ENCODE measurements at regions not wholly inside any gene's neighbourhood (a gene's known extent, or its start where the extent isn't known, plus 50 kb on each side); places are given as distances from the start of the nearest gene placed in this dataset.
A peak's percentile ranks its signal among the peaks of the same experiment; 100 is the strongest.

DNA sequence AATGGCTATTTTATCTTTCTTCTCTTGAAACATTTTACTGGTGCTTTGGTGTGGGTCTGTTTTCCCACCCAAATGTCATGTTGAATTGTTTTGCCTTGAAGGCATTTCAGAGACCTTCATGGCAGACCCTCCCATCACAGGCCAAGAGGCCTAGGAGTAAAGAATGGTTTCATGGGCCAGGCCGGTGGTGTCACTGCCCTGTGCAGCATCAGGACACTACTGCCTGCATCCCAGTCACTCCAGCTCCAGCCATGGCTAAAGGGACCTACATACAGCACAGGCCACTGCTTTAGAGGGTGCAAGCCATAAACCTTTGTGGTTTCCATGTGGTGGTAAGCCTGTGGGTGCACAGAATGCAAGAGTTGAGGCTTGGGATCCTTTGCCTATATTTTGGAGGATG is 326.9 kb downstream of the SLITRK5 start:
- Histone ChIP-seq H3K4me1 (ENCODE audit: control insufficient read depth, insufficient read depth, low read length) (no peaks in the 10 kb centered on the region), H3K9me3 (ENCODE audit: control insufficient read depth, insufficient read depth, low read depth, low read length) (no peaks in the 10 kb centered on the region), H3K27ac (ENCODE audit: extremely low read depth, low read depth, low read length) (no peak overlapping the region), H3K36me3 (ENCODE audit: control insufficient read depth in 2 of 2, insufficient read depth in 1 of 2, low read length in 2 of 2) (no peaks in the 10 kb centered on the region), H3K4me3 (ENCODE audit: low read depth, low read length) (no peak overlapping the region)
- ChIA-PET POLR2A (no interaction called here), CTCF (no interaction called here)
- TF ChIP-seq ZNF112 (tag by site-specific recombination; IDR thresholded peaks at IDR 0.05) (no peak), ZNF585B (tag by site-specific recombination; IDR thresholded peaks at IDR 0.05) (peak; percentile 58), ZNF530 (tag by site-specific recombination; IDR thresholded peaks at IDR 0.05; ENCODE audit: low read depth) (no peak), ZNF792 (tag by site-specific recombination; IDR thresholded peaks at IDR 0.05) (no peak), ZBTB17 (tag by site-specific recombination; IDR thresholded peaks at IDR 0.05) (no peak), EGR2 (tag by site-specific recombination; IDR thresholded peaks at IDR 0.05; ENCODE audit: low read depth) (no peak)
- TF ChIP-seq, protein P1, sequence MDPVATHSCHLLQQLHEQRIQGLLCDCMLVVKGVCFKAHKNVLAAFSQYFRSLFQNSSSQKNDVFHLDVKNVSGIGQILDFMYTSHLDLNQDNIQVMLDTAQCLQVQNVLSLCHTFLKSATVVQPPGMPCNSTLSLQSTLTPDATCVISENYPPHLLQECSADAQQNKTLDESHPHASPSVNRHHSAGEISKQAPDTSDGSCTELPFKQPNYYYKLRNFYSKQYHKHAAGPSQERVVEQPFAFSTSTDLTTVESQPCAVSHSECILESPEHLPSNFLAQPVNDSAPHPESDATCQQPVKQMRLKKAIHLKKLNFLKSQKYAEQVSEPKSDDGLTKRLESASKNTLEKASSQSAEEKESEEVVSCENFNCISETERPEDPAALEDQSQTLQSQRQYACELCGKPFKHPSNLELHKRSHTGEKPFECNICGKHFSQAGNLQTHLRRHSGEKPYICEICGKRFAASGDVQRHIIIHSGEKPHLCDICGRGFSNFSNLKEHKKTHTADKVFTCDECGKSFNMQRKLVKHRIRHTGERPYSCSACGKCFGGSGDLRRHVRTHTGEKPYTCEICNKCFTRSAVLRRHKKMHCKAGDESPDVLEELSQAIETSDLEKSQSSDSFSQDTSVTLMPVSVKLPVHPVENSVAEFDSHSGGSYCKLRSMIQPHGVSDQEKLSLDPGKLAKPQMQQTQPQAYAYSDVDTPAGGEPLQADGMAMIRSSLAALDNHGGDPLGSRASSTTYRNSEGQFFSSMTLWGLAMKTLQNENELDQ (tag by site-specific recombination; IDR thresholded peaks at IDR 0.05; ENCODE audit: low read depth) = no peak

DNA sequence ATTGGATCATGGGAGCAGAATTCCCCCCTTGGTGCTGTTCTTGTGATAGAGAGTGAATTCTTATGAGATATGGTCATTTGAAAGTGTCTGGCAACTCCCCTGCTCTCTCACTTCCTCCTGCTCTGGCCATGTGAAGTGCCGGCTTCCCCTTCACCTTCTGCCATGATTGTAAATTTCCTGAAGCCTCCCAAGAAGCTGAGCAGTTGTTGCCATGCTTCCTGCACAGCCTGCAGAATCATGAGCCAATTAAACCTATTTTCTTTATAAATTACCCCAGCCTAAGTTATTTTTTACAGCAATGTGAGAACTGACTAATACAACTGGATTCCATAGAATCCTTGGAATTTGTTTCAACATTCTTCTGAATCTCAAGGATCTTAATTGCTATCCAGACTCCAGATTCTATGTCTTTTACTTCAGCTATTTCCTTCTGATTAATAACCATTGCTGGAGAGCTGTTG is 328.1 kb downstream of the SLITRK5 start:
- Histone ChIP-seq H3K9me3 (ENCODE audit: control insufficient read depth, insufficient read depth, low read depth, low read length) (no peaks in the 10 kb centered on the region), H3K4me3 (ENCODE audit: low read depth, low read length) (no peak overlapping the region), H3K36me3 (ENCODE audit: control insufficient read depth in 2 of 2, insufficient read depth in 1 of 2, low read length in 2 of 2) (no peaks in the 10 kb centered on the region), H3K4me1 (ENCODE audit: control insufficient read depth, insufficient read depth, low read length) (no peaks in the 10 kb centered on the region), H3K27ac (ENCODE audit: extremely low read depth, low read depth, low read length) (no peak overlapping the region)
- POLR2A ChIA-PET = no interaction called here
- CTCF ChIA-PET = no interaction called here
- TF ChIP-seq OVOL3 (tag by site-specific recombination; IDR thresholded peaks at IDR 0.05) (no peak), ZSCAN30 (tag by site-specific recombination; IDR thresholded peaks at IDR 0.05) (no peak), ZNF585B (tag by site-specific recombination; IDR thresholded peaks at IDR 0.05) (no peak), TRIM28 (IDR thresholded peaks at IDR 0.05; ENCODE audit: borderline replicate concordance, low read length) (no peak), ZNF311 (tag by site-specific recombination; IDR thresholded peaks at IDR 0.05; ENCODE audit: borderline replicate concordance) (no peak), ZNF146 (tag by site-specific recombination; IDR thresholded peaks at IDR 0.05) (no peak), ZNF76 (tag by site-specific recombination; IDR thresholded peaks at IDR 0.05; ENCODE audit: borderline replicate concordance, low read depth) (no peak), ZBTB21 (tag by site-specific recombination; IDR thresholded peaks at IDR 0.05) (no peak), ZNF302 (tag by site-specific recombination; IDR thresholded peaks at IDR 0.05; ENCODE audit: low read depth) (no peak), HOXD13 (CRISPR knock-in tag; IDR thresholded peaks at IDR 0.05; ENCODE audit: borderline replicate concordance) (no peak), ZNF621 (tag by site-specific recombination; IDR thresholded peaks at IDR 0.05) (no peak), ZNF248 (tag by site-specific recombination; IDR thresholded peaks at IDR 0.05) (no peak)
- TF ChIP-seq, protein P2, sequence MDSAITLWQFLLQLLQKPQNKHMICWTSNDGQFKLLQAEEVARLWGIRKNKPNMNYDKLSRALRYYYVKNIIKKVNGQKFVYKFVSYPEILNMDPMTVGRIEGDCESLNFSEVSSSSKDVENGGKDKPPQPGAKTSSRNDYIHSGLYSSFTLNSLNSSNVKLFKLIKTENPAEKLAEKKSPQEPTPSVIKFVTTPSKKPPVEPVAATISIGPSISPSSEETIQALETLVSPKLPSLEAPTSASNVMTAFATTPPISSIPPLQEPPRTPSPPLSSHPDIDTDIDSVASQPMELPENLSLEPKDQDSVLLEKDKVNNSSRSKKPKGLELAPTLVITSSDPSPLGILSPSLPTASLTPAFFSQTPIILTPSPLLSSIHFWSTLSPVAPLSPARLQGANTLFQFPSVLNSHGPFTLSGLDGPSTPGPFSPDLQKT (IDR thresholded peaks at IDR 0.05; ENCODE audit: borderline replicate concordance, low read depth, low read length) = no peak
- TF ChIP-seq, protein P3, sequence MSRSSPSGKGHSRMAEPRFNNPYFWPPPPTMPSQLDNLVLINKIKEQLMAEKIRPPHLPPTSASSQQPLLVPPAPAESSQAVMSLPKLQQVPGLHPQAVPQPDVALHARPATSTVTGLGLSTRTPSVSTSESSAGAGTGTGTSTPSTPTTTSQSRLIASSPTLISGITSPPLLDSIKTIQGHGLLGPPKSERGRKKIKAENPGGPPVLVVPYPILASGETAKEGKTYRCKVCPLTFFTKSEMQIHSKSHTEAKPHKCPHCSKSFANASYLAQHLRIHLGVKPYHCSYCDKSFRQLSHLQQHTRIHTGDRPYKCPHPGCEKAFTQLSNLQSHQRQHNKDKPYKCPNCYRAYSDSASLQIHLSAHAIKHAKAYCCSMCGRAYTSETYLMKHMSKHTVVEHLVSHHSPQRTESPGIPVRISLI (tag by site-specific recombination; IDR thresholded peaks at IDR 0.05) = no peak
- TF ChIP-seq, protein P4, sequence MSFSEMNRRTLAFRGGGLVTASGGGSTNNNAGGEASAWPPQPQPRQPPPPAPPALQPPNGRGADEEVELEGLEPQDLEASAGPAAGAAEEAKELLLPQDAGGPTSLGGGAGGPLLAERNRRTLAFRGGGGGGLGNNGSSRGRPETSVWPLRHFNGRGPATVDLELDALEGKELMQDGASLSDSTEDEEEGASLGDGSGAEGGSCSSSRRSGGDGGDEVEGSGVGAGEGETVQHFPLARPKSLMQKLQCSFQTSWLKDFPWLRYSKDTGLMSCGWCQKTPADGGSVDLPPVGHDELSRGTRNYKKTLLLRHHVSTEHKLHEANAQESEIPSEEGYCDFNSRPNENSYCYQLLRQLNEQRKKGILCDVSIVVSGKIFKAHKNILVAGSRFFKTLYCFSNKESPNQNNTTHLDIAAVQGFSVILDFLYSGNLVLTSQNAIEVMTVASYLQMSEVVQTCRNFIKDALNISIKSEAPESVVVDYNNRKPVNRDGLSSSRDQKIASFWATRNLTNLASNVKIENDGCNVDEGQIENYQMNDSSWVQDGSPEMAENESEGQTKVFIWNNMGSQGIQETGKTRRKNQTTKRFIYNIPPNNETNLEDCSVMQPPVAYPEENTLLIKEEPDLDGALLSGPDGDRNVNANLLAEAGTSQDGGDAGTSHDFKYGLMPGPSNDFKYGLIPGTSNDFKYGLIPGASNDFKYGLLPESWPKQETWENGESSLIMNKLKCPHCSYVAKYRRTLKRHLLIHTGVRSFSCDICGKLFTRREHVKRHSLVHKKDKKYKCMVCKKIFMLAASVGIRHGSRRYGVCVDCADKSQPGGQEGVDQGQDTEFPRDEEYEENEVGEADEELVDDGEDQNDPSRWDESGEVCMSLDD (tag by site-specific recombination; IDR thresholded peaks at IDR 0.05) = no peak
- TF ChIP-seq, protein P1 (tag by site-specific recombination; IDR thresholded peaks at IDR 0.05; ENCODE audit: low read depth) = no peak
- TF ChIP-seq, protein P5, sequence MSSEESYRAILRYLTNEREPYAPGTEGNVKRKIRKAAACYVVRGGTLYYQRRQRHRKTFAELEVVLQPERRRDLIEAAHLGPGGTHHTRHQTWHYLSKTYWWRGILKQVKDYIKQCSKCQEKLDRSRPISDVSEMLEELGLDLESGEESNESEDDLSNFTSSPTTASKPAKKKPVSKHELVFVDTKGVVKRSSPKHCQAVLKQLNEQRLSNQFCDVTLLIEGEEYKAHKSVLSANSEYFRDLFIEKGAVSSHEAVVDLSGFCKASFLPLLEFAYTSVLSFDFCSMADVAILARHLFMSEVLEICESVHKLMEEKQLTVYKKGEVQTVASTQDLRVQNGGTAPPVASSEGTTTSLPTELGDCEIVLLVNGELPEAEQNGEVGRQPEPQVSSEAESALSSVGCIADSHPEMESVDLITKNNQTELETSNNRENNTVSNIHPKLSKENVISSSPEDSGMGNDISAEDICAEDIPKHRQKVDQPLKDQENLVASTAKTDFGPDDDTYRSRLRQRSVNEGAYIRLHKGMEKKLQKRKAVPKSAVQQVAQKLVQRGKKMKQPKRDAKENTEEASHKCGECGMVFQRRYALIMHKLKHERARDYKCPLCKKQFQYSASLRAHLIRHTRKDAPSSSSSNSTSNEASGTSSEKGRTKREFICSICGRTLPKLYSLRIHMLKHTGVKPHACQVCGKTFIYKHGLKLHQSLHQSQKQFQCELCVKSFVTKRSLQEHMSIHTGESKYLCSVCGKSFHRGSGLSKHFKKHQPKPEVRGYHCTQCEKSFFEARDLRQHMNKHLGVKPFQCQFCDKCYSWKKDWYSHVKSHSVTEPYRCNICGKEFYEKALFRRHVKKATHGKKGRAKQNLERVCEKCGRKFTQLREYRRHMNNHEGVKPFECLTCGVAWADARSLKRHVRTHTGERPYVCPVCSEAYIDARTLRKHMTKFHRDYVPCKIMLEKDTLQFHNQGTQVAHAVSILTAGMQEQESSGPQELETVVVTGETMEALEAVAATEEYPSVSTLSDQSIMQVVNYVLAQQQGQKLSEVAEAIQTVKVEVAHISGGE (tag by site-specific recombination; conservative IDR thresholded peaks at IDR 0.05; ENCODE audit: low read depth) = no peak

Data from HEK293 (cell line).